Fibroblast of gingiva (primary cell): ENCODE measurements at regions not wholly inside any gene's neighbourhood (a gene's known extent, or its start where the extent isn't known, plus 50 kb on each side); places are given as distances from the start of the nearest gene placed in this dataset.
"Not testable (repeated sequence)": the region's sequence is repeated elsewhere in the genome, so short reads cannot be mapped to it uniquely, and the experiment has no call there.

Source experiments
- DNase-seq: peaks from one replicate; pipeline ENCODE4 v3.0.0-alpha.2; 2011; ENCODE audit warnings: low read depth

GRCh38 chr4:34486461-34487363 is 1757.6 kb downstream of the ARAP2 start:
- DNase-seq: no peak

GRCh38 chr4:34492414-34492813 is 1751.9 kb downstream of the ARAP2 start:
- no peak for DNase-seq

- no peak for DNase-seq
Measured at GRCh38 chr4:34502086-34502485, 1742.2 kb downstream of the ARAP2 start.

GRCh38 chr4:34504731-34505130 is 1739.6 kb downstream of the ARAP2 start:
- not testable (repeated sequence) for DNase-seq

DNA sequence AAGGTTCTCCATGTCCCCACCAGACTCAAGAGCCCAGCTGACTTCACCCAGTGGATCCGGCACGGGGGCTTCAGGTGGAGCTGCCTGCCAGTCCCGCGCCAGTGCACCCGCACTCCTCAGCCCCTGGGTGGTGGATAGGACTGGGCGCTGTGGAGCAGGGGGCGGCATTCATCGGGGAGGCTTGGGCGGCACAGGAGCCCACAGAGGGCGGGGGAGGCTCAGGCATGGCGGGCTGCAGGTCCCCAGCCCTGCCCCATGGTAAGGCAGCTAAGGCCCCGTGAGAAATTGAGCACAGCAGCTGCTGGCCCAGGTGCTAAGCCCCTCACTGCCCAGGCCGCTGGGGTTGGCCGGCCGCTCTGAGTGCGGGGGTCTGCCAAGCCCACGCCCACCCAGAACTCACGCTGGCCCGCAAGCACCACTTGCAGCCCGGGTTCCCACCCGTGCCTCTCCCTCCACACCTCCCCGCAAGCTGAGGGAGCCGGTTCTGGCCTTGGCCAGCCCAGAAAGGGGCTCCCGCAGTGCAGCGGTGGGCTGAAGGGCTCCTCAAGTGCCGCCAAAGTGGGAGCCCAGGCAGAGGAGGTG is 1737.7 kb downstream of the ARAP2 start:
- not testable (repeated sequence) for DNase-seq

- no peak for DNase-seq
Measured at GRCh38 chr4:34512616-34513015, 1731.7 kb downstream of the ARAP2 start.

GRCh38 chr4:34516524-34516923 is 1727.8 kb downstream of the ARAP2 start:
- no peak for DNase-seq

GRCh38 chr4:34534916-34535315 is 1709.4 kb downstream of the ARAP2 start:
- no peak for DNase-seq

DNA sequence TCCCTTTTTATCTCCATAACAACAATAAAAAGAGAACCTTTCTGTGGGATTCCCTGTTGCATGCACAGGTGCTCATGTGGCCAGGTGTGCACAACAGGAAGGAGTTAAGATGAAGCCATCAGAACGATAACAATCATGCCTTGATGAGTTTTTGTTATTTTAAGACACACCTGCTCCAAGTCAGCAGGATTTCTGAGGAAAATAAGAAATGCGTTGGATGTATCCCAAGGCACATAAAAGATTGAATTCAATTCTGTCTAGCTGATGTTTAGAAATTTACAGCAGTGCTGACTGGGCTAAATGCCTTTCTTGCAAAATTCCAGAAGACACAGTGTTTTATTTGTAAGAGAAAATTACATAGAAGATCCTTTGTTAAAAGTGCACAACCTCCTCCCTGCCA is 1678.2 kb downstream of the ARAP2 start:
- DNase-seq: no peak

- DNase-seq: no peak
Measured at GRCh38 chr4:34572026-34572425, 1672.3 kb downstream of the ARAP2 start.

DNA sequence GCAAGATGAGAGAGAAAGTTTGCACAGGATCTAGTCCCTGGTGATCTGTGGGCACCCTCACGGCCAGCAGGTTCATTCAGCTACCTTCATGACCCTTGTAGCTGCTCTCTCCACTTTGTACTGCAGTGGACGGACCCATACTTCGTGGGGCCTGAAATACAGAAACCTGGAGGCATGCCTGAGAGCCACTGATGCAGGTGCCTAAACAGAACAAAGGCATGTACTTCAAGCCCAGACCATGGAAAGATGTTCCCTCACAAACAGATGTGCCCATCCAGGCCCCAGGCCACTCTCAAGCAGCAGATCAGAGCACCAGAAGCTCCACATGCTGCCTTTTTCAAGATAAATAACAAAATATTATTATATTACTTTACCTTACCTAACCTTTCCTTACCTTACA is 1629.0 kb downstream of the ARAP2 start:
- no peak for DNase-seq

DNA sequence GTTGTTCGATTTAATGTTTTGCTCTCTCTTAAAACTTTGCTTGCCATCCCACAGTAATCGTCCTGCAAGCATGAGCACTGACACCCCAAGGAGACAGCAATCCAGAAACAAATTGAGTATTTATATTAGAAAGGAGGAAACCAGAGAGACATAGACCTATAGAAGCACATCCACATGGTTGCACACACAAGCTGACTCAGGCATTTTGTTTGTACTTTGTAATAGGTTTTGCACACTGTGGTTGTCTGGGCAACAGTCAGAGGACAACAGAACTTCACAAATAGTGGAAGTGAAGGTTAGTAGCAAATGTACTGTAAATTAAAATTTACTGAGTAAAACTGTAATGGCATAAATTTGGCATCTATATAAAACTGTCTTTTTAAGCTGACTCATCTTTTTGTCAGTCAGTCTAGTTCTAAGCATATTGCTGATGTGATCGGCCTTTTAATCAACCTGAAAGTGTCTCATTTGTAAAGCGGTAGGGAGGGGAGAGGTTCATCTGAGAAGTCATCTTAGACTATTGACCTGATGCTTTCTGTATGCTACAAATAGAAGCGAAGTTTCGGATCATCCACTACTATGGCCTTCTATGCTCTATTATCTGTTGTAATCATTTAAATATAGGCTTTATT is 1624.7 kb downstream of the ARAP2 start:
- no peak for DNase-seq

DNA sequence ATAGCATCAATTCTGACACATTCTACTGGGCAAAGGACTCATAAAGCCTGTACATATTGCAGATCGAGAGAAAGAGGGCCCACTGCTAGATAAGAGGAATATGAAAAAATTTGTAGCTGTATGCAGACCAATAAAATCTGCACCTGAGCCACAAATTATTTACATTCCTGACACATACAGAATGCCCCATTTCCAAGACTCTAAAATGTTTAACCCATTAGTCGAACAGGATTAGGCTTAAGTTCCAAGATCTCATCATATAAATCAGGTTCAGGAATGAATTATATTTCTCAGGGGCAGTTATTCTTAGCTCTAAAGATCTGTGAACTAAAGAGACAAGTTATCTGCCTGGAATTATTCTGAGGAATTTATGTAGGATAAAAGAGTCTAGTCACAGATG is 1615.8 kb downstream of the ARAP2 start:
- DNase-seq: no peak

- DNase-seq: no peak
Measured at GRCh38 chr4:34629451-34629850, 1614.9 kb downstream of the ARAP2 start.

GRCh38 chr4:34633241-34633640 is 1611.1 kb downstream of the ARAP2 start:
- DNase-seq: no peak

DNA sequence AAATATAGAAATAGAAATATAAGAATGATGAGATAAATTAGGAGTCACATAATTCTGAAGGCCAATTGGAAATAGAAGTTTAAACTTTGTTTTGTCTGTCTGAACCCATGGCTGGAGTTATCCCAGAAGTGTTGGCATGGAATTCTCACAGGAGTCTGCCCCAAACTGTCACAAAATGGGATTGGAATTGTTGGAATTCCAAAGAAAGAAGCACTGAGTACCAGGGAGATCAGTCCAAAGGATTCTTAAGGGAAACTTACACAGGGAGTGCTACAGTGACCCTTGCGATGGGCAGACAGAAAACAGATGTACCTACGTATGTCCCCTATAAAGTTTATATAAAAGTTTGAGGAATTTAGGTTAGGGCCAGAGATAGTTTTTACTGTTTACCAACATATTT is 1607.7 kb downstream of the ARAP2 start:
- DNase-seq: no peak

- no peak for DNase-seq
Measured at GRCh38 chr4:34643476-34643875, 1600.8 kb downstream of the ARAP2 start.

DNA sequence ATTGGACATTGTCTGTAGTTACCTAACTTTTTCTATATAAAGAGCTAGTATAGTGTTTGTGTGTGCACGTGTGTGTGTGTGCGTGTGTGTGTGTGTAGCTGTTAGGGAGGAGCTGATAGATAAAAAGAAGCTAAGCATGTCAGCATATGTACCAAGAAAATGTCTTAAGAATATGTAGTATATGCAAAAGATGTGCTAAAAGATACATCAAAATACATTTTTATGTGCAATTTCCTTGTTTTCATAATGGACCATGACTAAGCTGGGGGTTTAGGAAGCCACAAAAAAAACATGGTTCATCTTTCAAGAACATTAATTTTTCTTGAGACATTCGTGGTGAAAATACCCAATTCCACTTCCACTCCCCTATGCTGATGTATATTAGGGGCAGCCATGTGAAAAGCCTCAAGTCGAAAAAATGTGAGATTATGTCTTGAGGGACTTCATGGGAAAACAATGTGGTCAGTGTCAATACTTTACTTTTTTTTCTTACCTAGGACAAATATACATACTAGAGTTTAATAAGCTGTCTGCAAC is 1599.7 kb downstream of the ARAP2 start:
- no peak for DNase-seq

DNA sequence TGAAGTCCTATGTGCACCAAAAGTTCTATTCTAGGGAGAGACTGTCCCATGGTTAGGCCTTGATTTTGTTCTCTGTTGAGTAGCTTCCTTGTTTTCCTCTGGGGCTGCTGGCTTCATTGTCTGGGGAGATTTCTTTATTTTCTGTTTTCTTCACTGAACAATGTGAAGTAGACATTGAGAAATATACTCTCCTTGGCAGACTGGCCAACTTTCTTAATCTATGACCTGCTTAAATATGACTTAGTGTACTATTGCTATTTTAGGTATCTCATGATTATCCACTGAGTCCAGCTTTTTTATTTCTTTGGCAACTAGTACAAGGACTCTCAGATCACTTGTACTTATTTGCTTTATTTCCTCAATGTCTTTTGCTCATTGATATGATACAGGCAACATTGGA is 1594.6 kb downstream of the ARAP2 start:
- DNase-seq: no peak

DNA sequence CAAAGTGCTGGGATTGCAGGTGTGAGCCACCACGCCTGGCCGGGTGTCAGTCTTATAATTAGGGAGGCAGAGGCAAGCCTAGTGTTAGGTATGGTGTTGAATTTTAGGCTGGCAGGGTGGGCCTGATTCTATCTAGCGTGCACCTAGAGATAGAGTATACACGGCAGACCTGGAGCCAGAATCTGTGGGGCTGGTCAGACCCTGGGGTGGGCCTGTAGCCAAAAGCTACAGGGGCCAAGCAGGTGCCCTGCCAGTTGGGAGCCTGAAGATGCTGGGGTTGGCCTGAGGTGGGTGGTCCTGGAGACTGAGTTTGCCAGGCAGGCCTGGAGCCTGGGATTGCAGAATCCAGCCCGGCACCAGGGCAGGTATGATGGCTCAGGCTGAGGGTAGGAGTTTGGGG is 1580.3 kb downstream of the ARAP2 start:
- DNase-seq: no peak

- no peak for DNase-seq
Measured at GRCh38 chr4:34676400-34676799, 1567.9 kb downstream of the ARAP2 start.

DNA sequence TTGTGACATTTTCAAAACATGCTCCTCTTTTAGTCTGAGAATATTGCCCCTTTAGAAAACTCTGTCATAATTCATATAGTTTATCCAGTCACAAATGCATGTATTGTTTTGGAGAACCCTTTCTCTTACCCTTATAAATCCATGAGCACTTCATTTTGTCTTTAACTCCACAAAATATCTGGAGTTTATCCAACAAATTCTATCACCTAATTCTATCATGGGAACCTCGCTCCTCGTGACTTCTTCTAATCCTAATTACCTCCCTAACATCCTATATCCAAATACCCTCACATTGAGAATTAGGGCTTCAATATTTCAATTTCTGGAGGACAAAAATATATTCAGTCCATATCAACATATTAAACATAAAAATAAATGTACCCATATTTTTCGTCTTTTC is 1565.9 kb downstream of the ARAP2 start:
- DNase-seq: no peak

DNA sequence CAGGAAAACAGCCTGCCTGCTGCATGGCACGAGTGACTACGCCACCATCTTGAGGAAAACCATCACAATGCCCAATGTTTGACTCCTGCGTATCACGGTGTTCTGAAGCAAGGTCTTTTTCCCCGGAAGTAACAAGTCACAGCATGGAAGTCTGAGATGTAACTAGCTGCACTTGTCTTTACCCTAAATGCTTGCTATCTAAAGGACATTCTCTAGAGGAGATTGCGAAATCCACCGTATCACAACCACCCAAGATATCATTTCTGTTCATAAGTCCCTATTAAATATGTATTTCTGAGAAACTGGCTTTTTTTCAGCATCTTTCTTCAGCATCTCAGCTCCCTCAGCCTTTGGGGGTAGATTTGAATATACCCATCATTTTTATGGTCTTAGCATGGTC is 1565.1 kb downstream of the ARAP2 start:
- no peak for DNase-seq
